ENCODE measurements at regions not wholly inside any gene's neighbourhood (a gene's known extent, or its start where the extent isn't known, plus 50 kb on each side); places are given as distances from the start of the nearest gene placed in this dataset.

DNA sequence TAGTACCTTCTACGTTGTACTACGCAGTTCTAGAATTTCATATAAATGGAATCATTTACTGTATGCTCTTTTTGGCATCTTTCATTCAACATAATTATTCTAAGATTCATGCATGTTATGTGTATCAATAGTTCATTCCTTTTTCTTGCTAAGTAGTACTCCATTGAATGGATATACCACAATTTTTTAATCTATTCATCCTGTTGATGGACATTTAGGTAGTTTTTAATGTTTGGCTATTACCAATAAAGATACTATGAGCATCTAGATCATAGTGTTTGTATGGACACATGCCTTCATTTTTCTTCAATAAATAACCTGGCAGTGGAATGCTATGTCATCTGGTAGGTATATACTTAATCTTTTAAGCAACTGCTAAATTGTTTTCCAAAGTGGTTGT, 83.0 kb upstream of the ELN start:
- TF ChIP-seq, protein P1, sequence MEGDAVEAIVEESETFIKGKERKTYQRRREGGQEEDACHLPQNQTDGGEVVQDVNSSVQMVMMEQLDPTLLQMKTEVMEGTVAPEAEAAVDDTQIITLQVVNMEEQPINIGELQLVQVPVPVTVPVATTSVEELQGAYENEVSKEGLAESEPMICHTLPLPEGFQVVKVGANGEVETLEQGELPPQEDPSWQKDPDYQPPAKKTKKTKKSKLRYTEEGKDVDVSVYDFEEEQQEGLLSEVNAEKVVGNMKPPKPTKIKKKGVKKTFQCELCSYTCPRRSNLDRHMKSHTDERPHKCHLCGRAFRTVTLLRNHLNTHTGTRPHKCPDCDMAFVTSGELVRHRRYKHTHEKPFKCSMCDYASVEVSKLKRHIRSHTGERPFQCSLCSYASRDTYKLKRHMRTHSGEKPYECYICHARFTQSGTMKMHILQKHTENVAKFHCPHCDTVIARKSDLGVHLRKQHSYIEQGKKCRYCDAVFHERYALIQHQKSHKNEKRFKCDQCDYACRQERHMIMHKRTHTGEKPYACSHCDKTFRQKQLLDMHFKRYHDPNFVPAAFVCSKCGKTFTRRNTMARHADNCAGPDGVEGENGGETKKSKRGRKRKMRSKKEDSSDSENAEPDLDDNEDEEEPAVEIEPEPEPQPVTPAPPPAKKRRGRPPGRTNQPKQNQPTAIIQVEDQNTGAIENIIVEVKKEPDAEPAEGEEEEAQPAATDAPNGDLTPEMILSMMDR (IDR thresholded peaks at IDR 0.05) = no peak
- no peak for TF ChIP-seq POLR2A (IDR thresholded peaks at IDR 0.05)

All from body of pancreas (tissue), 4 donors.